ENCODE measurements at regions not wholly inside any gene's neighbourhood (a gene's known extent, or its start where the extent isn't known, plus 50 kb on each side); places are given as distances from the start of the nearest gene placed in this dataset.

DNA sequence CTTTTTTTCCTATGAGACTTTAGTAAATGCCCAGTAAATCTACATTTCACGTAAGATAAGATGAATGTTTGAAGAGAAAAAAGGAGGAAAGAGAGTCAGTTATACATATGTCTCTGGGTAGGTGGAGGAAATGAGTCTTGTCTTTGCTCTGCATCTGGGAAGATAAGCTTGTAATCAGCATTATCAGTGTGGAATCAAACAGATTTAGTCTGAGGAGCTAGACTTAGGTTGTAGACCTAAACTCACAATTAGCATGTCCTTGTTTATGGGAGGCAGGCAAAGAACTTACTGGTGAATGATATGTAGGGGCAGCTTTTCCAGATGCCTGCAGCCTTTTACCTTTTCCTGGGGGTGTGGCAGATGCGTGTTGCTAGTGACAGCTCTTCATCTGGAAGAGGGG is 962.3 kb downstream of the TBC1D22A start:
- DNase-seq (ENCODE audit: low read depth) = no peak
- H3K4me3 ChIP-seq (ENCODE audit: control insufficient read depth, low read depth, low read length) = no peak overlapping the region
- TF ChIP-seq, protein P1, sequence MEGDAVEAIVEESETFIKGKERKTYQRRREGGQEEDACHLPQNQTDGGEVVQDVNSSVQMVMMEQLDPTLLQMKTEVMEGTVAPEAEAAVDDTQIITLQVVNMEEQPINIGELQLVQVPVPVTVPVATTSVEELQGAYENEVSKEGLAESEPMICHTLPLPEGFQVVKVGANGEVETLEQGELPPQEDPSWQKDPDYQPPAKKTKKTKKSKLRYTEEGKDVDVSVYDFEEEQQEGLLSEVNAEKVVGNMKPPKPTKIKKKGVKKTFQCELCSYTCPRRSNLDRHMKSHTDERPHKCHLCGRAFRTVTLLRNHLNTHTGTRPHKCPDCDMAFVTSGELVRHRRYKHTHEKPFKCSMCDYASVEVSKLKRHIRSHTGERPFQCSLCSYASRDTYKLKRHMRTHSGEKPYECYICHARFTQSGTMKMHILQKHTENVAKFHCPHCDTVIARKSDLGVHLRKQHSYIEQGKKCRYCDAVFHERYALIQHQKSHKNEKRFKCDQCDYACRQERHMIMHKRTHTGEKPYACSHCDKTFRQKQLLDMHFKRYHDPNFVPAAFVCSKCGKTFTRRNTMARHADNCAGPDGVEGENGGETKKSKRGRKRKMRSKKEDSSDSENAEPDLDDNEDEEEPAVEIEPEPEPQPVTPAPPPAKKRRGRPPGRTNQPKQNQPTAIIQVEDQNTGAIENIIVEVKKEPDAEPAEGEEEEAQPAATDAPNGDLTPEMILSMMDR (IDR thresholded peaks at IDR 0.05; ENCODE audit: control insufficient read depth, insufficient read depth, low read depth, low read length, missing control alignments) = no peak

DNA sequence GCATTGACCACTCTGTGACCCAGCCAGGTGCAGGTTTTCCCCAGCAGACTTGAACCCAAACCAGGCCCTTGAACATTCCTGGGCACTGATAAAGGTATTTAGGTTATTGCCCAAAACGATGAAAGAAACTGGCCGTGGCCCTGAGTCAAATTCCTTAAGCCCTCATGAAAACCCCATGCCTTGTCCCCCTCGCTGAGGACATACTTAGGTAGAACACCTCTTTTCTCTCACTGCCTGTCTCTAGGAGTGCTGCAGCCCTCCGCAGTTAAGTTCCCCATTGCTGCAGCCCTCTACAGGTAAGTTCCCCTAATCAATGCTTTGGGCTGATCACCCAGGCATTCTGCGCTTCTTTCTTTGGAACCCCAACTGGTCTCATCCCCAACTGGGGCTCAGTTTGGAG is 961.6 kb downstream of the TBC1D22A start:
- TF ChIP-seq, protein P1 (IDR thresholded peaks at IDR 0.05; ENCODE audit: control insufficient read depth, insufficient read depth, low read depth, low read length, missing control alignments) = no peak
- no peak overlapping the region for H3K4me3 ChIP-seq (ENCODE audit: control insufficient read depth, low read depth, low read length)
- DNase-seq (ENCODE audit: low read depth) = no peak

DNA sequence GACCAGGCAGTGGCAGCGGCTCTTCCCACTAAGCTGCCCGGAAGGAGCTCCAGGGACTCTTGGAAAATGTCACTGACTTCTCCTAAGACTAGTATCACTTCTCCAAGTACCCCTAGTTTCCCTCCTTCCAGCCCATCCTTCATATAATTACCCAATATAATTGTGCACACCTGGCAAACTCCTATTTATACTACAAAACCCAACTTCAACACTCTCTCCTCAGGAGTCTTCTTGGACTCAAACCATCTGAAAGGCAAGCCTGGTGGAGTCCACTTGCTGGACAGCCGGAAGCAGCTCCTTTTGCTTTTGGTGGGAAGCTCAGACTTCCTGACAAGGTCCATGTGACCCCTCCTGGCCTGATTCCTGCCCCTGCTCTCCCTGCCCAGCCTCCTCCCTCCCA is 955.9 kb downstream of the TBC1D22A start:
- DNase-seq (ENCODE audit: low read depth) = no peak
- TF ChIP-seq, protein P1 (IDR thresholded peaks at IDR 0.05; ENCODE audit: control insufficient read depth, insufficient read depth, low read depth, low read length, missing control alignments) = no peak

DNA sequence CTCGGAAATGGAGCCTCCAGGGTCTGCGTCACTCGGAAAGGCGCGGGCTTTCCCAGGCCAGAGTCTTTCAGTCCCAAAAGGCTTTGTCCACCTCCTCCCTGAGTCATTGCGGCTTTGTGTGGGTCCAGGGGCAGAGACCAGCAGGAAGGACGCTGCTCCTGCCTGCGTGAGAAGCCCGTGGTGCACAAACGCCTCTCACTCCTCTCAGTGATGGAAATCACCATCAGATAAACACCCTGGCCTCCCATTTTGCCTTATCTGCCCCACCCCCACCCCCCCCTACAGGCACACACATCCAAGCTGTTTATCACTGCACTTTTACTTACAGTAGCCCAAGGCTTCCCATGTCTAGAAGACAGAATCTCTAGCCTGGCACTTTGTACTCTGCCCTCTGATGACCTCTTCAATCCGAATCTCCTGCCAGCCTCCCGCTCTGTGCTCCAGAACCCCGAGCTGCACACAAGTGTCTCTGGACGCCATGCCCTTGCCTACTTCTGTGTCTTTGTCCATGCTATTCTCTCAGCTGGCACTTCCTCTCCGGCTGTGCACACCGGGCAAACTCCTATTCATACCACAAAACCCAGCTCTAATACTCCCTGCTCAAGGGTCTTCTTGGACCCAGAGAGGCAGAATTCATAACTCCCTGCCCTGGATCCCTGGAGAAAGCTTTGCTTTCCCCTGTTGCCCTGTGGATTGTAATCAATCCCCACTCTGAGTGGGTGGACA is 954.6 kb downstream of the TBC1D22A start:
- no peak for DNase-seq (ENCODE audit: low read depth)
- TF ChIP-seq, protein P1 (IDR thresholded peaks at IDR 0.05; ENCODE audit: control insufficient read depth, insufficient read depth, low read depth, low read length, missing control alignments) = no peak
- no peak overlapping the region for H3K4me3 ChIP-seq (ENCODE audit: control insufficient read depth, low read depth, low read length)

More for the DNA sequence above, 955.9 kb downstream of the TBC1D22A start:
- no peak overlapping the region for H3K4me3 ChIP-seq (ENCODE audit: control insufficient read depth, low read depth, low read length)

DNA sequence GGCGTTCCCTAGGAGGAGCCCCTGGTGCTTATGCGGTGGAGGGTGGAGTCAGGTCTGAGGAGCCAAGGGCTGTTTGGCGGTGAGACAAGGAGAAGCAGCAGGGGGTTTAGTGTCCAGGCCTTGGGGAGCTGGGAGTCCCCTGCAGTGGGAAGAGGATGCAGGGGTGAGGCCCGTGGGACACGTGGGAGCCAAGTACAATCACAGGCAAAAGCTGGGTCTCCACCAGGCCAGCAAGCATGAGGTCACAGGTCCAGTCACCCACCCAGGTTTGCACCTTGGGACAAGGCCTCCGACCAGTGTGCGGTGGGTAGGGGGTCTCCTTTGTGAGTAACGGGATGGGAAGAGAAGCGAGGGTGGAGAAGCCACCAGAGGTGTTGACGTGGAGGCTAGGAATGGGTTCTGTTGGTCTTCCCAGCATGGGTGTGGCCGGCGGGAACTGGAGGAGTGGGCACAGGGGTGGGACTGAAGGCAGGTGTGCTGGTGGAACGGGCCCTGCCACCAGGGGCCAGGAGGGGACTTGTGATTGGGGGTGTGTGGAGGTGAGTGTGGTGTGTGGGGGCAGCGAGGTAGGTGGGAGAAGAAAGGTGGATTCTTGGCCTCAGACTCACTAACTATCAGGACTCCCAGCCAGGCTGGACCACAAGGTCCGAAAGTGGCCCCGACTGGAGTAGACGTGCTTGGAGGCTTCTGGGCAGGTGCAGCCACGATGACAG is 953.6 kb downstream of the TBC1D22A start:
- no peak for DNase-seq (ENCODE audit: low read depth)
- TF ChIP-seq, protein P1 (IDR thresholded peaks at IDR 0.05; ENCODE audit: control insufficient read depth, insufficient read depth, low read depth, low read length, missing control alignments) = no peak
- H3K4me3 ChIP-seq (ENCODE audit: control insufficient read depth, low read depth, low read length) = no peak overlapping the region

DNA sequence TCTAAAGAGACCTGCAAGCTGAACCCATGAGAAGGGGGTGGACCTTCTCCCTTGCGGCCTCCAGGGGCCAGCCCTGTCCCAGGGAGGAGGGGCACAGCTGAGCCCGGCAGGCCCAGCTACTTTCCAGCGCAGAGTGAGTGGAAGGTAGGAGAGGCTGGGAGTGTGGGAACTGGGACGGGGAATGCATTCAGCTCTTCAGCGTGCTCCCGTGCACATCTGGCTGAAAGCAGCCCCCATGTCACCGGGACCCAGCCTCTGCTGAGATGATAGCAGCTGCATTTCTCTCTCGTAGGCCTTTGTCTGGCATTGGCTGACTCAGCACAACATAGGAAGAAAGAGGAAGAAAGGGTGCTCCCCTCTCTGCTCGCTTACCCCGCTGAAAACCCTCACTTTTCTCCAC is 951.5 kb downstream of the TBC1D22A start:
- no peak overlapping the region for H3K4me3 ChIP-seq (ENCODE audit: control insufficient read depth, low read depth, low read length)
- TF ChIP-seq, protein P1 (IDR thresholded peaks at IDR 0.05; ENCODE audit: control insufficient read depth, insufficient read depth, low read depth, low read length, missing control alignments) = no peak
- DNase-seq (ENCODE audit: low read depth) = no peak

Data from AG09309 (cell line).